H9 (cell line): ENCODE measurements at regions not wholly inside any gene's neighbourhood (a gene's known extent, or its start where the extent isn't known, plus 50 kb on each side); places are given as distances from the start of the nearest gene placed in this dataset.

Experiments used
- DNase-seq: peaks from one replicate; pipeline ENCODE4 v3.0.0-alpha.2; 2017
- H2AFZ ChIP-seq: one replicate; pipeline ENCODE4 v1.6.1; 2013; ENCODE audit warnings: mild to moderate bottlenecking, low read length, control low read depth, moderate library complexity
- H2AK5ac ChIP-seq: 2 replicates; pipeline ENCODE4 v1.6.1; 2013; ENCODE audit warnings: low read length, control low read depth, mixed read lengths; ENCODE audit not compliant: insufficient read length
- H2BK120ac ChIP-seq: one replicate; pipeline ENCODE4 v1.6.1; 2013; ENCODE audit warnings: low read depth, mild to moderate bottlenecking, low read length, control low read depth, inconsistent platforms; ENCODE audit not compliant: poor library complexity, severe bottlenecking
- H2BK12ac ChIP-seq: 2 replicates; pipeline ENCODE4 v1.6.1; 2013; ENCODE audit warnings: low read length, control low read depth, mixed read lengths, low read depth; ENCODE audit not compliant: insufficient read length
- H2BK15ac ChIP-seq: 2 replicates; pipeline ENCODE4 v1.6.1; 2013; ENCODE audit warnings: low read depth, low read length, control low read depth
- H2BK20ac ChIP-seq: one replicate; pipeline ENCODE4 v1.6.1; 2013; ENCODE audit warnings: low read depth, mild to moderate bottlenecking, low read length, control low read depth, inconsistent platforms; ENCODE audit not compliant: poor library complexity, severe bottlenecking
- H2BK5ac ChIP-seq: 2 replicates; pipeline ENCODE4 v1.6.1; 2013; ENCODE audit warnings: low read length, control low read depth, mixed read lengths; ENCODE audit not compliant: insufficient read length
- H3K14ac ChIP-seq: 2 replicates; pipeline ENCODE4 v1.6.1; 2013; ENCODE audit warnings: low read length, control low read depth; ENCODE audit not compliant: insufficient read depth
- H3K18ac ChIP-seq: 2 replicates; pipeline ENCODE4 v1.6.1; 2013; ENCODE audit warnings: low read depth, mild to moderate bottlenecking, mixed read lengths, low read length, control low read depth; ENCODE audit not compliant: insufficient read length
- H3K23ac ChIP-seq: 2 replicates; pipeline ENCODE4 v1.6.1; 2013; ENCODE audit warnings: low read length, control low read depth, mixed read lengths, low read depth; ENCODE audit not compliant: insufficient read length
- H3K23me2 ChIP-seq: 2 replicates; pipeline ENCODE4 v1.6.1; 2013; ENCODE audit warnings: low read depth, mild to moderate bottlenecking, mixed read lengths, low read length, control low read depth; ENCODE audit not compliant: insufficient read length, poor library complexity, severe bottlenecking
- H3K27ac ChIP-seq: 2 replicates; pipeline ENCODE4 v1.5.1; 2013; ENCODE audit warnings: low read length, control low read depth, mixed read lengths, low read depth; ENCODE audit not compliant: insufficient read length
- H3K27me3 ChIP-seq: 2 replicates; pipeline ENCODE4 v1.6.1; 2013; ENCODE audit warnings: low read length, control low read depth, inconsistent platforms; ENCODE audit not compliant: insufficient read depth
- H3K4ac ChIP-seq: 2 replicates; pipeline ENCODE4 v1.6.1; 2013; ENCODE audit warnings: low read depth, mild to moderate bottlenecking, control low read depth, inconsistent platforms, low read length, moderate library complexity
- H3K4me1 ChIP-seq: 2 replicates; pipeline ENCODE4 v1.6.1; 2013; ENCODE audit warnings: low read length, control low read depth, inconsistent platforms; ENCODE audit not compliant: insufficient read depth
- H3K4me2 ChIP-seq: 2 replicates; pipeline ENCODE4 v1.6.1; 2013; ENCODE audit warnings: low read length, control low read depth, mixed read lengths; ENCODE audit not compliant: insufficient read length, insufficient read depth
- H3K56ac ChIP-seq: 2 replicates; pipeline ENCODE4 v1.6.1; 2013; ENCODE audit warnings: low read depth, mild to moderate bottlenecking, mixed read lengths, low read length, control low read depth; ENCODE audit not compliant: insufficient read length
- H3K79me1 ChIP-seq: 2 replicates; pipeline ENCODE4 v1.6.1; 2013; ENCODE audit warnings: low read depth, mild to moderate bottlenecking, moderate library complexity, low read length, control low read depth, inconsistent platforms; ENCODE audit not compliant: insufficient read depth, poor library complexity, severe bottlenecking
- H3K79me2 ChIP-seq: 2 replicates; pipeline ENCODE4 v1.6.1; 2013; ENCODE audit warnings: low read length, control low read depth, inconsistent platforms; ENCODE audit not compliant: insufficient read depth
- H3K9ac ChIP-seq: 2 replicates; pipeline ENCODE4 v1.6.1; 2013; ENCODE audit warnings: low read length, control low read depth, mixed read lengths; ENCODE audit not compliant: insufficient read length; ENCODE audit errors: extremely low read depth
- H3K9me3 ChIP-seq: one replicate; pipeline ENCODE4 v1.6.1; 2013; ENCODE audit warnings: low read depth, low read length, inconsistent platforms; ENCODE audit not compliant: control insufficient read depth
- H3T11ph ChIP-seq: one replicate; pipeline ENCODE4 v1.6.1; 2013; ENCODE audit warnings: mild to moderate bottlenecking, low read length, control low read depth, inconsistent platforms
- H4K20me1 ChIP-seq: one replicate; pipeline ENCODE4 v1.6.1; 2013; ENCODE audit not compliant: control insufficient read depth, insufficient read length, insufficient read depth
- H4K5ac ChIP-seq: 2 replicates; pipeline ENCODE4 v1.6.1; 2013; ENCODE audit warnings: low read depth, mild to moderate bottlenecking, mixed read lengths, low read length, control low read depth; ENCODE audit not compliant: insufficient read length
- H4K8ac ChIP-seq: replicated peaks from 2 replicates; pipeline ENCODE4 v1.6.1; 2013; ENCODE audit warnings: low read length, control low read depth, mixed read lengths, low read depth; ENCODE audit not compliant: insufficient read length
- H4K91ac ChIP-seq: 2 replicates; pipeline ENCODE4 v1.6.1; 2013; ENCODE audit warnings: low read depth, mild to moderate bottlenecking, moderate library complexity, mixed read lengths, low read length, control low read depth; ENCODE audit not compliant: insufficient read length
- H3K27ac Mint-ChIP-seq, 3 experiments: 2 replicates in 2 of 3; 3 replicates in 1 of 3; pipeline ENCODE4 v1.8.0; 2020 to 2021; ENCODE audit warnings: mixed read lengths in 3 of 3, mild to moderate bottlenecking in 1 of 3, moderate library complexity in 1 of 3
- H3K27me3 Mint-ChIP-seq: 2 replicates; pipeline ENCODE4 v1.8.0; 2021; ENCODE audit warnings: low read depth, mild to moderate bottlenecking, moderate library complexity, mixed read lengths
- H3K36me3 Mint-ChIP-seq, 3 experiments: 2 replicates in 2 of 3; 3 replicates in 1 of 3; pipeline ENCODE4 v1.8.0; 2020 to 2021; ENCODE audit warnings: low read depth in 3 of 3, mixed read lengths in 3 of 3; ENCODE audit not compliant: insufficient read depth in 1 of 3
- H3K4me1 Mint-ChIP-seq, 2 experiments: 2 replicates each; pipeline ENCODE4 v1.8.0; 2020; ENCODE audit warnings: mixed read lengths in 2 of 2
- H3K4me3 Mint-ChIP-seq, 2 experiments: 2 replicates in 1 of 2; 3 replicates in 1 of 2; pipeline ENCODE4 v1.8.0; 2020 to 2021; ENCODE audit warnings: mild to moderate bottlenecking in 2 of 2, mixed read lengths in 2 of 2, moderate library complexity in 1 of 2
- H3K9me3 Mint-ChIP-seq, 2 experiments: 2 replicates in 1 of 2; 3 replicates in 1 of 2; pipeline ENCODE4 v1.8.0; 2020; ENCODE audit warnings: mild to moderate bottlenecking in 2 of 2, mixed read lengths in 2 of 2, moderate library complexity in 1 of 2
- WGBS: extraction: QIAGEN DNeasy Blood & Tissue Kit; methylation state at CpG from one replicate; pipeline ENCODE4 v1.1.7; 2013; ENCODE audit warnings: missing lambda C conversion rate, low lambda C conversion rate, mixed read lengths; ENCODE audit not compliant: insufficient read length; ENCODE audit errors: extremely low coverage; 5-methylcytosine and 5-hydroxymethylcytosine counted together
- TF ChIP-seq, protein P1 (sequence below): fragments of 200-600 bp; sonication (generic); conservative IDR thresholded peaks from 3 replicates; pipeline ENCODE4 v1.8.0; 2021; ENCODE audit warnings: antibody characterized with exemption, mild to moderate bottlenecking

DNA sequence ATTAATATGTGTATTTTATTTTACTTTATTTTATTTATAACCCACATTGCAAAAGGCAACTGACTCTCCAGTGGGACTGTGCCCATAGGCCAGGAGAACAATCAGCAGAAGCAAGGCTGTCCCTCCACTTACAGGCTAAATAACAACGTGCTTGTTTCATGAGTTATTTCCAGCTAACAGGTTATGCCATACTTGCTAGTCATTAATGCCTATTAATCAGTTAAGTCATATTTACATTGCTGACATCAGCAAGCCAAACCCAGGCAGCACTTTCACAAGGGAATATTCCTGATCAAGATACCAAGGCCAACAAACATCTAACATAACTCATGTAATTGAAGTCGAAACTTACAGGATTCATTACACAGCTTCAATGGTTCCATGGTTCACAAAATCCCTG lies 92.1 kb downstream of the EN1 start:
- H3K27me3 ChIP-seq: no peaks in the 10 kb centered on the region
- H3K9ac ChIP-seq: no peak overlapping the region
- H2BK15ac ChIP-seq: no peak overlapping the region
- no peaks in the 10 kb centered on the region for H3K4me1 ChIP-seq
- no peak overlapping the region for H2BK5ac ChIP-seq
- H4K8ac ChIP-seq: no peak overlapping the region
- H3K36me3 Mint-ChIP-seq: no peaks in the 10 kb centered on the region
- no peak overlapping the region for H3K4me3 Mint-ChIP-seq
- TF ChIP-seq, protein P1, sequence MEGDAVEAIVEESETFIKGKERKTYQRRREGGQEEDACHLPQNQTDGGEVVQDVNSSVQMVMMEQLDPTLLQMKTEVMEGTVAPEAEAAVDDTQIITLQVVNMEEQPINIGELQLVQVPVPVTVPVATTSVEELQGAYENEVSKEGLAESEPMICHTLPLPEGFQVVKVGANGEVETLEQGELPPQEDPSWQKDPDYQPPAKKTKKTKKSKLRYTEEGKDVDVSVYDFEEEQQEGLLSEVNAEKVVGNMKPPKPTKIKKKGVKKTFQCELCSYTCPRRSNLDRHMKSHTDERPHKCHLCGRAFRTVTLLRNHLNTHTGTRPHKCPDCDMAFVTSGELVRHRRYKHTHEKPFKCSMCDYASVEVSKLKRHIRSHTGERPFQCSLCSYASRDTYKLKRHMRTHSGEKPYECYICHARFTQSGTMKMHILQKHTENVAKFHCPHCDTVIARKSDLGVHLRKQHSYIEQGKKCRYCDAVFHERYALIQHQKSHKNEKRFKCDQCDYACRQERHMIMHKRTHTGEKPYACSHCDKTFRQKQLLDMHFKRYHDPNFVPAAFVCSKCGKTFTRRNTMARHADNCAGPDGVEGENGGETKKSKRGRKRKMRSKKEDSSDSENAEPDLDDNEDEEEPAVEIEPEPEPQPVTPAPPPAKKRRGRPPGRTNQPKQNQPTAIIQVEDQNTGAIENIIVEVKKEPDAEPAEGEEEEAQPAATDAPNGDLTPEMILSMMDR: no peak
- DNase-seq: no peak
- H4K20me1 ChIP-seq: no peaks in the 10 kb centered on the region
- no peak overlapping the region for H2BK20ac ChIP-seq
- peaks cover 9 to 13% of the 10 kb centered on the region in 2 experiments for H3K4me1 Mint-ChIP-seq
- H2AK5ac ChIP-seq: no peak overlapping the region
- H3K56ac ChIP-seq: no peak overlapping the region
- no peak overlapping the region for H3K27ac ChIP-seq
- H3K14ac ChIP-seq: no peak overlapping the region
- H3K23ac ChIP-seq: no peak overlapping the region
- H3K18ac ChIP-seq: no peak overlapping the region
- peaks cover 33% of the 10 kb centered on the region for H3K27me3 Mint-ChIP-seq
- no peaks in the 10 kb centered on the region for H3K79me1 ChIP-seq
- no peaks in the 10 kb centered on the region for H3K79me2 ChIP-seq
- no peak overlapping the region for H4K5ac ChIP-seq
- no peak overlapping the region for H3T11ph ChIP-seq
- H2BK120ac ChIP-seq: no peak overlapping the region
- H3K4ac ChIP-seq: no peak overlapping the region
- H3K9me3 Mint-ChIP-seq: no peaks in the 10 kb centered on the region
- no CpG with 5 or more reads among the region's 2 CpGs for WGBS
- no peaks in the 10 kb centered on the region for H3K9me3 ChIP-seq
- no peaks in the 10 kb centered on the region for H3K23me2 ChIP-seq
- H3K4me2 ChIP-seq: no peak overlapping the region
- H2AFZ ChIP-seq: no peak overlapping the region
- no peak overlapping the region for H3K27ac Mint-ChIP-seq
- H2BK12ac ChIP-seq: no peak overlapping the region
- H4K91ac ChIP-seq: no peak overlapping the region
